IPS-NIHi7 (cell line): ENCODE measurements at regions not wholly inside any gene's neighbourhood (a gene's known extent, or its start where the extent isn't known, plus 50 kb on each side); places are given as distances from the start of the nearest gene placed in this dataset.
"Not testable (repeated sequence)": the region's sequence is repeated elsewhere in the genome, so short reads cannot be mapped to it uniquely, and the experiment has no call there.

Experiments
- DNase-seq: peaks from one replicate; pipeline ENCODE4 v3.0.0; 2012; ENCODE audit warnings: mixed read lengths; ENCODE audit errors: extremely low spot score

GRCh38 chr4:96414853-96415252, 575.0 kb downstream of the PDHA2 start:
- DNase-seq, result not testable (repeated sequence)

- no peak for DNase-seq
Measured at GRCh38 chr4:96429657-96430056, 589.8 kb downstream of the PDHA2 start.

- no peak for DNase-seq
Measured at GRCh38 chr4:96431094-96431493, 591.2 kb downstream of the PDHA2 start.

GRCh38 chr4:96448315-96448872, 608.5 kb downstream of the PDHA2 start:
- no peak for DNase-seq

- peak; percentile 18 for DNase-seq
Measured at GRCh38 chr4:96455045-96455720, 615.3 kb downstream of the PDHA2 start.

- DNase-seq, result not testable (repeated sequence)
Measured at GRCh38 chr4:96458031-96458430, 618.1 kb downstream of the PDHA2 start.

GRCh38 chr4:96459105-96459504, 619.2 kb downstream of the PDHA2 start:
- DNase-seq, result no peak

GRCh38 chr4:96465834-96466233, 625.9 kb downstream of the PDHA2 start:
- no peak for DNase-seq

- no peak for DNase-seq
Measured at GRCh38 chr4:96471956-96472867, 632.3 kb downstream of the PDHA2 start.

- no peak for DNase-seq
Measured at GRCh38 chr4:96473246-96473645, 633.4 kb downstream of the PDHA2 start.

GRCh38 chr4:96483308-96484030, 643.6 kb downstream of the PDHA2 start:
- peak; percentile 9 for DNase-seq

- DNase-seq, result no peak
Measured at GRCh38 chr4:96486563-96486962, 646.7 kb downstream of the PDHA2 start.

GRCh38 chr4:96497621-96498020, 657.7 kb downstream of the PDHA2 start:
- no peak for DNase-seq

GRCh38 chr4:96504386-96504785, 664.5 kb downstream of the PDHA2 start:
- no peak for DNase-seq

GRCh38 chr4:96509039-96509741, 669.3 kb downstream of the PDHA2 start:
- no peak for DNase-seq

GRCh38 chr4:96519291-96519690, 679.4 kb downstream of the PDHA2 start:
- DNase-seq, result no peak

- no peak for DNase-seq
Measured at GRCh38 chr4:96521046-96521536, 681.2 kb downstream of the PDHA2 start.

- no peak for DNase-seq
Measured at GRCh38 chr4:96523611-96524010, 683.7 kb downstream of the PDHA2 start.

GRCh38 chr4:96524311-96524875, 684.5 kb downstream of the PDHA2 start:
- no peak for DNase-seq

- no peak for DNase-seq
Measured at GRCh38 chr4:96525898-96526297, 686.0 kb downstream of the PDHA2 start.

GRCh38 chr4:96526625-96527024, 686.7 kb downstream of the PDHA2 start:
- no peak for DNase-seq
